H9 (cell line): ENCODE measurements at regions not wholly inside any gene's neighbourhood (a gene's known extent, or its start where the extent isn't known, plus 50 kb on each side); places are given as distances from the start of the nearest gene placed in this dataset.

Experiments
- DNase-seq: peaks from one replicate; pipeline ENCODE4 v3.0.0-alpha.2; 2017
- H2AFZ ChIP-seq: one replicate; pipeline ENCODE4 v1.6.1; 2013; ENCODE audit warnings: mild to moderate bottlenecking, low read length, control low read depth, moderate library complexity
- H2AK5ac ChIP-seq: 2 replicates; pipeline ENCODE4 v1.6.1; 2013; ENCODE audit warnings: low read length, control low read depth, mixed read lengths; ENCODE audit not compliant: insufficient read length
- H2BK120ac ChIP-seq: one replicate; pipeline ENCODE4 v1.6.1; 2013; ENCODE audit warnings: low read depth, mild to moderate bottlenecking, low read length, control low read depth, inconsistent platforms; ENCODE audit not compliant: poor library complexity, severe bottlenecking
- H2BK12ac ChIP-seq: 2 replicates; pipeline ENCODE4 v1.6.1; 2013; ENCODE audit warnings: low read length, control low read depth, mixed read lengths, low read depth; ENCODE audit not compliant: insufficient read length
- H2BK15ac ChIP-seq: 2 replicates; pipeline ENCODE4 v1.6.1; 2013; ENCODE audit warnings: low read depth, low read length, control low read depth
- H2BK20ac ChIP-seq: one replicate; pipeline ENCODE4 v1.6.1; 2013; ENCODE audit warnings: low read depth, mild to moderate bottlenecking, low read length, control low read depth, inconsistent platforms; ENCODE audit not compliant: poor library complexity, severe bottlenecking
- H2BK5ac ChIP-seq: 2 replicates; pipeline ENCODE4 v1.6.1; 2013; ENCODE audit warnings: low read length, control low read depth, mixed read lengths; ENCODE audit not compliant: insufficient read length
- H3K14ac ChIP-seq: 2 replicates; pipeline ENCODE4 v1.6.1; 2013; ENCODE audit warnings: low read length, control low read depth; ENCODE audit not compliant: insufficient read depth
- H3K18ac ChIP-seq: 2 replicates; pipeline ENCODE4 v1.6.1; 2013; ENCODE audit warnings: low read depth, mild to moderate bottlenecking, mixed read lengths, low read length, control low read depth; ENCODE audit not compliant: insufficient read length
- H3K23ac ChIP-seq: 2 replicates; pipeline ENCODE4 v1.6.1; 2013; ENCODE audit warnings: low read length, control low read depth, mixed read lengths, low read depth; ENCODE audit not compliant: insufficient read length
- H3K23me2 ChIP-seq: 2 replicates; pipeline ENCODE4 v1.6.1; 2013; ENCODE audit warnings: low read depth, mild to moderate bottlenecking, mixed read lengths, low read length, control low read depth; ENCODE audit not compliant: insufficient read length, poor library complexity, severe bottlenecking
- H3K27ac ChIP-seq: 2 replicates; pipeline ENCODE4 v1.5.1; 2013; ENCODE audit warnings: low read length, control low read depth, mixed read lengths, low read depth; ENCODE audit not compliant: insufficient read length
- H3K27me3 ChIP-seq: 2 replicates; pipeline ENCODE4 v1.6.1; 2013; ENCODE audit warnings: low read length, control low read depth, inconsistent platforms; ENCODE audit not compliant: insufficient read depth
- H3K4ac ChIP-seq: 2 replicates; pipeline ENCODE4 v1.6.1; 2013; ENCODE audit warnings: low read depth, mild to moderate bottlenecking, control low read depth, inconsistent platforms, low read length, moderate library complexity
- H3K4me1 ChIP-seq: 2 replicates; pipeline ENCODE4 v1.6.1; 2013; ENCODE audit warnings: low read length, control low read depth, inconsistent platforms; ENCODE audit not compliant: insufficient read depth
- H3K4me2 ChIP-seq: 2 replicates; pipeline ENCODE4 v1.6.1; 2013; ENCODE audit warnings: low read length, control low read depth, mixed read lengths; ENCODE audit not compliant: insufficient read length, insufficient read depth
- H3K56ac ChIP-seq: 2 replicates; pipeline ENCODE4 v1.6.1; 2013; ENCODE audit warnings: low read depth, mild to moderate bottlenecking, mixed read lengths, low read length, control low read depth; ENCODE audit not compliant: insufficient read length
- H3K79me1 ChIP-seq: 2 replicates; pipeline ENCODE4 v1.6.1; 2013; ENCODE audit warnings: low read depth, mild to moderate bottlenecking, moderate library complexity, low read length, control low read depth, inconsistent platforms; ENCODE audit not compliant: insufficient read depth, poor library complexity, severe bottlenecking
- H3K79me2 ChIP-seq: 2 replicates; pipeline ENCODE4 v1.6.1; 2013; ENCODE audit warnings: low read length, control low read depth, inconsistent platforms; ENCODE audit not compliant: insufficient read depth
- H3K9ac ChIP-seq: 2 replicates; pipeline ENCODE4 v1.6.1; 2013; ENCODE audit warnings: low read length, control low read depth, mixed read lengths; ENCODE audit not compliant: insufficient read length; ENCODE audit errors: extremely low read depth
- H3K9me3 ChIP-seq: one replicate; pipeline ENCODE4 v1.6.1; 2013; ENCODE audit warnings: low read depth, low read length, inconsistent platforms; ENCODE audit not compliant: control insufficient read depth
- H3T11ph ChIP-seq: one replicate; pipeline ENCODE4 v1.6.1; 2013; ENCODE audit warnings: mild to moderate bottlenecking, low read length, control low read depth, inconsistent platforms
- H4K20me1 ChIP-seq: one replicate; pipeline ENCODE4 v1.6.1; 2013; ENCODE audit not compliant: control insufficient read depth, insufficient read length, insufficient read depth
- H4K5ac ChIP-seq: 2 replicates; pipeline ENCODE4 v1.6.1; 2013; ENCODE audit warnings: low read depth, mild to moderate bottlenecking, mixed read lengths, low read length, control low read depth; ENCODE audit not compliant: insufficient read length
- H4K8ac ChIP-seq: replicated peaks from 2 replicates; pipeline ENCODE4 v1.6.1; 2013; ENCODE audit warnings: low read length, control low read depth, mixed read lengths, low read depth; ENCODE audit not compliant: insufficient read length
- H4K91ac ChIP-seq: 2 replicates; pipeline ENCODE4 v1.6.1; 2013; ENCODE audit warnings: low read depth, mild to moderate bottlenecking, moderate library complexity, mixed read lengths, low read length, control low read depth; ENCODE audit not compliant: insufficient read length
- H3K27ac Mint-ChIP-seq, 3 experiments: 2 replicates in 2 of 3; 3 replicates in 1 of 3; pipeline ENCODE4 v1.8.0; 2020 to 2021; ENCODE audit warnings: mixed read lengths in 3 of 3, mild to moderate bottlenecking in 1 of 3, moderate library complexity in 1 of 3
- H3K27me3 Mint-ChIP-seq: 2 replicates; pipeline ENCODE4 v1.8.0; 2021; ENCODE audit warnings: low read depth, mild to moderate bottlenecking, moderate library complexity, mixed read lengths
- H3K36me3 Mint-ChIP-seq, 3 experiments: 2 replicates in 2 of 3; 3 replicates in 1 of 3; pipeline ENCODE4 v1.8.0; 2020 to 2021; ENCODE audit warnings: low read depth in 3 of 3, mixed read lengths in 3 of 3; ENCODE audit not compliant: insufficient read depth in 1 of 3
- H3K4me1 Mint-ChIP-seq, 2 experiments: 2 replicates each; pipeline ENCODE4 v1.8.0; 2020; ENCODE audit warnings: mixed read lengths in 2 of 2
- H3K4me3 Mint-ChIP-seq, 2 experiments: 2 replicates in 1 of 2; 3 replicates in 1 of 2; pipeline ENCODE4 v1.8.0; 2020 to 2021; ENCODE audit warnings: mild to moderate bottlenecking in 2 of 2, mixed read lengths in 2 of 2, moderate library complexity in 1 of 2
- H3K9me3 Mint-ChIP-seq, 2 experiments: 2 replicates in 1 of 2; 3 replicates in 1 of 2; pipeline ENCODE4 v1.8.0; 2020; ENCODE audit warnings: mild to moderate bottlenecking in 2 of 2, mixed read lengths in 2 of 2, moderate library complexity in 1 of 2
- WGBS: extraction: QIAGEN DNeasy Blood & Tissue Kit; methylation state at CpG from one replicate; pipeline ENCODE4 v1.1.7; 2013; ENCODE audit warnings: missing lambda C conversion rate, low lambda C conversion rate, mixed read lengths; ENCODE audit not compliant: insufficient read length; ENCODE audit errors: extremely low coverage; 5-methylcytosine and 5-hydroxymethylcytosine counted together
- TF ChIP-seq, protein P1 (sequence below): fragments of 200-600 bp; sonication (generic); conservative IDR thresholded peaks from 3 replicates; pipeline ENCODE4 v1.8.0; 2021; ENCODE audit warnings: antibody characterized with exemption, mild to moderate bottlenecking

DNA sequence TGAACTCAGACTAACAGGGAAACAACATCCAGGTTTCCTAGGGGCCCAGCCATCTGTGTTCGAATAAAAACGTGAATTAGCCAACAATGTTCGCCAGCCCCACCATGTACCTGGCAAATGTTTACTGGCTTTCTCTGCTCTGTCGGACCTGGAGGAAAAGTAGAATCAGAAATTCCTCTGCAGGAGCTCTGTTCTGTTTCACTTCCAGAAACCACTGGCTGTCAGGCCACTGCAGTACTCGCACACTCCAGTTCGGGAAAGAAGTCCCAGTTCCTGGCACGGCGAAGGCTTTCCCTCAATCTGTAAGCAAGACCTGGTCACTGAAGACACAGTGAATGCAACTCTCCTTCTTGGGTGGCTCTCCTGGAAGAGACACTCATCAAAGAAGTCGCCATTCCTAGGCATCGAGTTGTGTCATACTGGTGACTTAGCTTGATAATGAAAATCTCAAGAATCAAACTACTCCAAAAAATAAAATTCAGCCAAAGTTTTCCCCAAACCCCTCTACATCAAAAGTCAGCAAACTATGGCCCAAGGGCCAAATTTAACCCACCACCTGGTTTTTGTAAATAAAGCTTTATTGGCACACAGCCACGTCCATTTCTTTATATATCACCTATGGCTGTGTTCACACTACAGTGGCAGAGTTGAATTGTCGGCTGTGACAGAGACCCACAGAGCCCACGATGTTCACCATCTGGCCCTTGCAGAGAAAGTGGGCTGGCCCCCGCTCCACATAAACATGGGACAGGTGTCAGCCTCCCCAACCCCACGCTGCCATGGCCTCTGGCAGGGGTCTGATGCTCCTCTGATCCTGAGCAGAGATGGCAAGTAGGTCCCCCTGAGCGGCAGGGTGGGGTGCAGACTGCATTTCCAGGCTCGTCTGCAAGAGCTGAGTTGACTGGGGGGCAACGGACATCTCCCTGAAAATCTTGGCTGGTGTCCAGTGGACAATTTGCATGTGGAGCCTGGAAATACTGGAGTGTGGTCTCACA is 189.2 kb upstream of the DIO3 start:
- H3K79me1 ChIP-seq, result no peaks in the 10 kb centered on the region
- peaks cover 6% of the 10 kb centered on the region for H3K27me3 Mint-ChIP-seq
- H2BK20ac ChIP-seq, result no peak overlapping the region
- H4K5ac ChIP-seq, result no peak overlapping the region
- H3K56ac ChIP-seq, result no peak overlapping the region
- no peaks in the 10 kb centered on the region for H3K9me3 Mint-ChIP-seq
- H3K79me2 ChIP-seq, result no peaks in the 10 kb centered on the region
- no peak for DNase-seq
- no peaks in the 10 kb centered on the region for H3K9me3 ChIP-seq
- no peaks in the 10 kb centered on the region for H3K23me2 ChIP-seq
- no peak overlapping the region for H2AFZ ChIP-seq
- no peak overlapping the region for H3K18ac ChIP-seq
- no peak overlapping the region for H3K9ac ChIP-seq
- no peak overlapping the region for H2BK15ac ChIP-seq
- no peak overlapping the region for H3K27ac ChIP-seq
- H2BK120ac ChIP-seq, result no peak overlapping the region
- TF ChIP-seq, protein P1, sequence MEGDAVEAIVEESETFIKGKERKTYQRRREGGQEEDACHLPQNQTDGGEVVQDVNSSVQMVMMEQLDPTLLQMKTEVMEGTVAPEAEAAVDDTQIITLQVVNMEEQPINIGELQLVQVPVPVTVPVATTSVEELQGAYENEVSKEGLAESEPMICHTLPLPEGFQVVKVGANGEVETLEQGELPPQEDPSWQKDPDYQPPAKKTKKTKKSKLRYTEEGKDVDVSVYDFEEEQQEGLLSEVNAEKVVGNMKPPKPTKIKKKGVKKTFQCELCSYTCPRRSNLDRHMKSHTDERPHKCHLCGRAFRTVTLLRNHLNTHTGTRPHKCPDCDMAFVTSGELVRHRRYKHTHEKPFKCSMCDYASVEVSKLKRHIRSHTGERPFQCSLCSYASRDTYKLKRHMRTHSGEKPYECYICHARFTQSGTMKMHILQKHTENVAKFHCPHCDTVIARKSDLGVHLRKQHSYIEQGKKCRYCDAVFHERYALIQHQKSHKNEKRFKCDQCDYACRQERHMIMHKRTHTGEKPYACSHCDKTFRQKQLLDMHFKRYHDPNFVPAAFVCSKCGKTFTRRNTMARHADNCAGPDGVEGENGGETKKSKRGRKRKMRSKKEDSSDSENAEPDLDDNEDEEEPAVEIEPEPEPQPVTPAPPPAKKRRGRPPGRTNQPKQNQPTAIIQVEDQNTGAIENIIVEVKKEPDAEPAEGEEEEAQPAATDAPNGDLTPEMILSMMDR, result no peak
- H2BK5ac ChIP-seq, result no peak overlapping the region
- no peak overlapping the region for H3K27ac Mint-ChIP-seq
- H4K91ac ChIP-seq, result no peak overlapping the region
- H3K4me1 ChIP-seq, result no peaks in the 10 kb centered on the region
- no peak overlapping the region for H3K4me2 ChIP-seq
- WGBS, result no CpG with 5 or more reads among the region's 18 CpGs
- peaks cover 10 to 21% of the 10 kb centered on the region in 2 experiments for H3K4me1 Mint-ChIP-seq
- H2BK12ac ChIP-seq, result no peak overlapping the region
- no peak overlapping the region for H3K23ac ChIP-seq
- no peak overlapping the region for H3K4me3 Mint-ChIP-seq
- no peak overlapping the region for H3T11ph ChIP-seq
- H2AK5ac ChIP-seq, result no peak overlapping the region
- no peaks in the 10 kb centered on the region for H4K20me1 ChIP-seq
- H3K27me3 ChIP-seq, result no peaks in the 10 kb centered on the region
- no peak overlapping the region for H3K4ac ChIP-seq
- no peaks in the 10 kb centered on the region for H3K36me3 Mint-ChIP-seq
- H4K8ac ChIP-seq, result no peak overlapping the region
- no peak overlapping the region for H3K14ac ChIP-seq
